HG03558 (cell line): ENCODE measurements at regions not wholly inside any gene's neighbourhood (a gene's known extent, or its start where the extent isn't known, plus 50 kb on each side); places are given as distances from the start of the nearest gene placed in this dataset.

ENCODE experiments used
- ATAC-seq: cut with Tn5 transposase; IDR thresholded peaks from one replicate; pipeline ENCODE4 v1.9.1; 2021; ENCODE audit warnings: moderate number of reproducible peaks; ENCODE audit not compliant: unreplicated experiment; ENCODE audit errors: extremely low read depth

DNA sequence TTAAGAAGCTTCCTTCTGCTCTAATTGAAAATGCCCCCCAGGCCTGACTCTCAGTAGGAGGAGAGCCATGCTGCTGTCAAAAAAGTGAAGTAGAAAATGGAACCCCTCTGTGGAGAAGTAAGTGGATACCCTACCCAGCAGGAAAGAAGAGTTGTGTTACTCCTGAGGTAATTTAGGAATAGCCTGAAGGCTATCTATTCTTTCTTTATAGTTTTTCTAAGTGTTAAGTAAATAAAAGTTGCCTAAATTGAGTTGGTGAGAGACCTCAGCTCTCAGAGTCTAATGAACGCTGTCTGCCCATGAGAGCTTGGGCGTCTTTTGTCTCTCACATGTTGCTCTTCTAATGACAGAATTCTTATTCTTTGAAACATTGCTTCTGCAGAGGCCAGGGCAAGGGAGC lies 116.2 kb downstream of the NSUN3 start:
- ATAC-seq = no peak

- no peak for ATAC-seq
These were observed 120.7 kb downstream of the NSUN3 start for GRCh38 chr3:94183551-94183950.

DNA sequence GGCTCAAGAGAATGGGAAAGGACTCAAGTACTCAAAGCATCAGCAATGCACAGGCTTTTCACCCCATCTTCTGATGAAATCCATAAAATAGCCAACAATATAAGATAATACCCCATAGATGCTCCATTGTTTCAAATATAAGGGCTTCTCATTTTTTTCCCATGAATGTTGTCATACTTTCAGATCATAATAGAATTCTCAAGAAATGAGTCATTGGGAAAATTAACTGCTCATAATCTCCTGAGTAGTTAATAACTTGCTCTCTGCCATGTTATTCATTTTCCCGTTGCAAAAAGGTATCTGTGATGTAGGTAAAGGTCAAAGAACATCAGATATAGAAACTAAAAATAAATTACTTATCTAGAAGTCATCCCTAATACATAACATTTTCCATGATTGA lies 121.9 kb downstream of the NSUN3 start:
- no peak for ATAC-seq

- no peak for ATAC-seq
These were observed 122.9 kb downstream of the NSUN3 start for GRCh38 chr3:94185753-94186152.

DNA sequence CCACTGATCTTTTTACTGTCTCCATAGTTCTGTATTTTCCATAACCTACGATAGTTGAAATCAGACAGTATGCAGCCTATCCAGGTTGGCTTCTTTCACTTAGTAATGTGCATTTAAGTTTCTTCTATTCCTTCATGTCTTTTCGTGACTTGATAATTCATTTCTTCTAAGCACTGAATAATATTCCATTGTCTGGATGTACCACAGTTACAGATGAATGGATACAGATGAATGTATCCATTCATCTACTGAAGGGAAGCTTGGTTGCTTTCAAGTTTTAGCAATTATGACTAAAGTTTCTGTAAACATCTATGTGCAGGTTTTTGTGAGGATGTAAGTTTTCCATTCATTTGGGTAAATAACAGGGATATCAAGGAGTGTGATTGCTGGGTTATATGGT lies 124.8 kb downstream of the NSUN3 start:
- no peak for ATAC-seq

GRCh38 chr3:94195381-94195780 lies 132.5 kb downstream of the NSUN3 start:
- no peak for ATAC-seq

DNA sequence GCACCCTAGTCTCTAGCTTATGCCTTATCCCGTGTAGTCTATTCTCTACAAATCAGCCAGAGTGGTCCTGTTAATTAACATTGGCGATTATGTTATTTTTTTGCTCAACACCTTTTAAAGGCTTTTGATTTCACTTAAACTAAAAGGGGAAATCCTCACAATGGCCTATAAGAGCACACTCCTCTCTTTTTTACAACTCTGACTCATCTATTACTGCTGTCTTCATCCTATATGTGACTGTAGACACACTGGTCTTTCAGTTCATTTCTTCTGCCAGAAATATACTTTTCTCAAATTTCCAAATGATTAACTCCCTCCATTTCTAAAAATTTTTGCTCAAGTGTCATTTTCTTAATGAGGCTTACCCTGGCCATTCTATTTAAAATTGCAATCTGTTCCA lies 143.4 kb downstream of the NSUN3 start:
- no peak for ATAC-seq

DNA sequence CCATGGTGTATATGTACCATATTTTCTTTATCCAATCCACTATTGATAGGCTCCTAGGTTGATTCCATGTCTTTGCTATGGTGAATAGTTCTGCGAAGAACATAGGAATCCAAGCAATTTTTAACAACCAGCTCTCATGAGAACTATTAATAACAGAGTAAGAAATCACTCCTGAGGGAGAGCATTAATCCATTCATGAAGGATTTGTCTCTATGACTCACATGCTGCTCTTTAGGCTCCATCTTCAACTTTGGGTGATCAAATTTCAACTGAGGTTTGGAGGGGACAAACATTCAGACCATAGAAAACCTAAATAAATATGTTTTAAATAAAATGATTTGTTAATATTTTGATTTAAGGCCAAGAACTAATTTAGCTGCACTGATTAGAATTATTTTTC lies 147.4 kb downstream of the NSUN3 start:
- ATAC-seq = no peak

- ATAC-seq = no peak
These were observed 154.5 kb downstream of the NSUN3 start for GRCh38 chr3:94217406-94217805.

GRCh38 chr3:94220426-94220825 lies 157.6 kb downstream of the NSUN3 start:
- ATAC-seq = no peak

DNA sequence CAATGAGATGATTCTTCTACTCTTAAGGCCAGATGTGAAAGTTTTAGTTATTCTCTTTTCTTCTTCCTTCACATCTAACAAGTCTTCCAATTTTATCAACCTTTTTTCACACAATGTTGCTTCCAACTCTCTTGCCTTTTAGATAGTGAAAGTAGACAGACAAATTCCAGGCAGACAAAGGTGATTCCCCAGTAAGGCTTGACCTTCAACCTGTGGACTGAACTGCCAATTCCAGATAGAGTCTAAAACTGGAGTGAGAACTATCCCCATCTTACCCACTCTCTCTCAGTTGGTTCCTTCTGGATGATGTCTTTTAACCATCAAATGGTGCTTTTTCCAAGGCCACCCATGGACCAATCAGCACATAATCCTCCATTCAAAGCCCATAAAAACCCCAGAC lies 159.0 kb downstream of the NSUN3 start:
- ATAC-seq = no peak

DNA sequence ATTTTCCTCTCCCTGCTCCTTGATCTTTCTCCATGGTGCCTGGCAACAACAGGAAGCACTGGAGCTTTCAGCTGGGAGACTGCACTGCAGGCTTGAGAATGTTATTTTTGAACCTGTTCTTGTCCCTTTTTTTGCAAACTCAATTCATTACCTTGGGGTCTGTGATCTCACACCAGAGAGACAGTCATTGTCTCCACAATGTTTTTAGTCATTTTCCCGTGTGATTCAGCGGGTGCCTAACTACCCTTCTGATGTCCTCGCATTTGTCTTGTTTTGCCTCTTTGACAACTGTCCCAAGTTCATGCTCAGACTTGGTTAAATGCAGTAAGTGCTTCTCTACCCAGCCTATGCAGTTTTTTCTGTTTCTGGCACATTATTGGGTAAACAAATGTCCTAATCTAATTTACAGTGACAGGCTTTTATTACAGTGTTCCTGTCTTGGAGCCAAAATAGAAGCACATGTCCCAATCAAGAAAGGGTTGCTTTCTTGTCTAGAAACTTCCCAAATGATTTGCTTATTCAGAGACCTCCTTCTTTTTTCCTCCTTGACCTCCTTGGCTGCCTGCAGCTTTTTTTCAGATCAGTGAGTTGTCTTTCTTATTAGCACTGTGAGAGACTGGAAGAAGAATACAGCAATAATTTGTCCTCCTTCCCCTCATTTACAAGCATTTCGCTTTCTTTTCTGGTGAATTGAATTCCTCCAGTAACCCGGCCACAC lies 162.4 kb downstream of the NSUN3 start:
- ATAC-seq = no peak

DNA sequence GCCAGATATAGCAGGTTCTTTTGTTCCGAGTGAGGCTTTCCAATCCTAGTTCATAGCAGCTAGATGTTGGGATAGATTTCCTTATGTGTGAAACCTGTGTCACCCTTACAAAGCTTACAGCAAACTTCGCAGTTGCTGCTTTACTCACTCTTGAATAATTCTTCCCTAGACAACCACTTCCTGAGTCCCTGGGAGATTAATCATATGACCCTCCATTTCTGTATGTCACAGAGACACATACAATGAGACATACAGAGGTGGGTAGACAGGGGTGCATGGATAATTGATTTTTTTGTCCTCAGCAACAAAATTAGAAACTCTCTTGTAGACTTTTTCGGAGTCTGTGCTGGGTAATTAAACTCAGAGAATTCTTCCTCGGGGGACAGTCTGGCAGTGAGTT lies 163.2 kb downstream of the NSUN3 start:
- ATAC-seq = no peak

GRCh38 chr3:94232921-94233320 lies 170.1 kb downstream of the NSUN3 start:
- ATAC-seq = no peak

GRCh38 chr3:94234177-94234788 lies 171.4 kb downstream of the NSUN3 start:
- no peak for ATAC-seq

- ATAC-seq = no peak
These were observed 179.1 kb downstream of the NSUN3 start for GRCh38 chr3:94241986-94242385.

DNA sequence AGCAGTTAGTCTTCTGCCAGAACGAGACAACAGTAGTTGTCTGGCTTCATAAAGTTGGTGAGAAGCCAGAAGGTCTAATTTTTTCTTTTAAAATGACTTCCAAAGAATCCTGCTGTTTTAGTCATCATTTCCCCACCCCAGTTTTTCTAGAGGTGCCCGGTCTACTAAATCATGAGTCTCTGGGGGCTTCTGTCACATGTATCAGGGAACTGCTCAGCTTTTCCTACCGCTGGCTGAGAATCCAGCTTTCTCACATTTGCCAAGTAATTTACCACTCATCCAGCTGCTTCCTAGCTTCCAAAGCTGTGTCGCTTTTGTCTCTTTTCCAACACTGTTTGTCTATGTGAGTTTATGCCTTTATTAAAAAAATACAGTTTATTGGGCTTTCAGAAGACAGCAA lies 183.3 kb downstream of the NSUN3 start:
- no peak for ATAC-seq

- ATAC-seq = no peak
These were observed 185.2 kb downstream of the NSUN3 start for GRCh38 chr3:94248042-94248441.

DNA sequence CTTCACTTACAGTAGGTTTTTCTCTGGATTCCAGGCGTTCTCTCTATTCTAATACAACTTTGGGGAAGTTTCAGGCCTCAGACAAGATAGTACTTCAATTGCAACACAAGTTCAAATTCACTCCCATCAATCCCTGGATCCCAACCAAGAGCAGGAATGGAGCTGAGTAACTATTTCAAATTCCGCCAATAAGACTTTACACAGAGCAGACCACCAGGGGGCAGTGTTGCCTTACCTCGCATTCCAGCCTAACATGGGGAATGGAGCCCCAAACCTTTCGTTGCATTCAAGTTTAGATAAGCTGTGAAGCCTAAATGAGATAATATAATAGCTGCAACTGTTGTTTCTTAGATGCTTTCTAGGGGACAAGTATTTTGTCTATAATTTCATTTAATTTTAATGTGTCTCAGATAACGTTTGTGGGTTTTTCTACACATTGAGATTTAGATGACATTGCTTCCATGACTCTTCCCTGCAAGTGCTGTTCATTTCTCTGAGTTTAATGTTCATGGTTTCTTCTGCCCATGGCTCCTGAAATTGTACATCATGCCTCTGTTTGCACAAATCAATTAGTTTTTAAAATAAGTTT lies 186.7 kb downstream of the NSUN3 start:
- no peak for ATAC-seq

DNA sequence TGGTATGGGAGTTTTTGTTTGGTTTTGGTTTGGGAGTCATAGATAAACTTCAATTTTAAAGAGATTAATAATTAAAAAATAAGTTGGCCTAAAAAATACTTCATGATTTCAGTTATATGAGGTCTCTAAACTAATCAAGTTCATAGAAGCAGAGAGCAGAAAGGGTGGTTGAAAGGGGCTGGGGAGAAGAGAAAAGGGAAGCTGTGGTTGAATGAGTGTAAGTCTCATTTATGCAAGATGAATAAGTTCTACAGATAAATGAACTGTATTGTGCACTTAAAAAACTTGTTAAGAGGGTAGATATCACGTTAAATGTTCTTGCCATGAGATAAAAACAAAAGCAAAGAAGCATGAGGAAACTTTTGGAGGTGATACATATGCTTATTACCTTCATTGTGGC lies 188.7 kb downstream of the NSUN3 start:
- ATAC-seq = no peak

DNA sequence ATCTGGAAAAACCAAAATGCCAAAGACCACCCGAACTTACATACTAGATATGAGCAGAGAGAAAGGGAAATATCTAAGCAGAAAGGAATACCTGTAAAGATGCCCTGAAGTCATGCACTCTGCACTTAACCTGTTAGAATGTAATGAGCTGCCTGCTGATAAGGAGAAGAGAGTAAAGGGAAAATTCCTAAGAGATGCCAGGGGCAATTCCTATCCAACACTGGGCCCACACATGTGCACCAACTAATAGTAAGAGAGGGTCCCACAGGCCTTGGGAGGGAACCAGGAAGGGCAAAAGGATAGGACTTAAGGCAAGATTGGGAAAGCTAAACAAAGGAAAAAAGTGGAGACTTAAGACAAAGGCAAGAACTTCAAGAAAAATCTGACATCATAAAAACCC lies 189.5 kb downstream of the NSUN3 start:
- ATAC-seq = no peak
